Adrenal gland (tissue), 5 donors: ENCODE measurements at regions not wholly inside any gene's neighbourhood (a gene's known extent, or its start where the extent isn't known, plus 50 kb on each side); places are given as distances from the start of the nearest gene placed in this dataset.

Source experiments
- POLR2A ChIP-seq, 2 donors: fragments of 450-650 bp; IDR thresholded peaks; one replicate each; pipeline ENCODE4 v1.6.1; 2017; ENCODE audit warnings: antibody characterized with exemption in 2 of 2, mild to moderate bottlenecking in 2 of 2, moderate library complexity in 1 of 2
- TF ChIP-seq, protein P1 (sequence below), 6 experiments: fragments of 450-650 bp in 4 of 6; fragments of 200-600 bp in 2 of 6; sonication (generic) in 1 of 6; IDR thresholded peaks; 1 replicate in 5 of 6; 2 replicates in 1 of 6; pipeline versions ENCODE4 v1.5.1 to v1.8.0; 2016 to 2021; ENCODE audit warnings: antibody characterized with exemption in 6 of 6, mild to moderate bottlenecking in 2 of 6, moderate library complexity in 1 of 6
- donor health status: DM: no; HTN: no; CAD: no.

DNA sequence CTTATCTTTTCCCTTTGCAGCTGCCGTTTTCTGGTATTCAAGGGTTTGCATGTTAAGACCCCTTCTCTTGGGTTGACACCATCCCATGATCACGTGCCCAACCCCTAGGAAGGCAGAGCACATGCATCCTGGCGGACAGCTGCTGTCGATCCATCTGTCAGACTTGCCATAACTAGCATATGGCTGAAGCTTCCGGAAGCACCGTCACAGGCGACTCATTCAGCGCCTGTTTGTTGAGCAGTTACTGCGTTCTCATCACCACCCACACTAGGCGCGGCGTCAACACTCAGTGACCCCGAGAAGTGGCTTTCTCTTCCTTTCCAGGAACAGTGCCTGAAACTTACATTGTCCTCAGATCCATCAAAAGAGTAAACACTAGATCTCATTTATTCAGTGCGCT, 93.6 kb downstream of the SOX1 start:
- TF ChIP-seq, protein P1, sequence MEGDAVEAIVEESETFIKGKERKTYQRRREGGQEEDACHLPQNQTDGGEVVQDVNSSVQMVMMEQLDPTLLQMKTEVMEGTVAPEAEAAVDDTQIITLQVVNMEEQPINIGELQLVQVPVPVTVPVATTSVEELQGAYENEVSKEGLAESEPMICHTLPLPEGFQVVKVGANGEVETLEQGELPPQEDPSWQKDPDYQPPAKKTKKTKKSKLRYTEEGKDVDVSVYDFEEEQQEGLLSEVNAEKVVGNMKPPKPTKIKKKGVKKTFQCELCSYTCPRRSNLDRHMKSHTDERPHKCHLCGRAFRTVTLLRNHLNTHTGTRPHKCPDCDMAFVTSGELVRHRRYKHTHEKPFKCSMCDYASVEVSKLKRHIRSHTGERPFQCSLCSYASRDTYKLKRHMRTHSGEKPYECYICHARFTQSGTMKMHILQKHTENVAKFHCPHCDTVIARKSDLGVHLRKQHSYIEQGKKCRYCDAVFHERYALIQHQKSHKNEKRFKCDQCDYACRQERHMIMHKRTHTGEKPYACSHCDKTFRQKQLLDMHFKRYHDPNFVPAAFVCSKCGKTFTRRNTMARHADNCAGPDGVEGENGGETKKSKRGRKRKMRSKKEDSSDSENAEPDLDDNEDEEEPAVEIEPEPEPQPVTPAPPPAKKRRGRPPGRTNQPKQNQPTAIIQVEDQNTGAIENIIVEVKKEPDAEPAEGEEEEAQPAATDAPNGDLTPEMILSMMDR (IDR thresholded peaks at IDR 0.05): no peak
- TF ChIP-seq POLR2A (IDR thresholded peaks at IDR 0.05): no peak
